ENCODE measurements at regions not wholly inside any gene's neighbourhood (a gene's known extent, or its start where the extent isn't known, plus 50 kb on each side); places are given as distances from the start of the nearest gene placed in this dataset.

GRCh38 chr9:1776668-1777067, 238.5 kb upstream of the SMARCA2 start:
- TF ChIP-seq CTCF (IDR thresholded peaks at IDR 0.05; ENCODE audit: insufficient read depth, low read depth, low read length, missing control alignments): no peak
- H3K4me3 ChIP-seq (ENCODE audit: low read depth, low read length): no peak overlapping the region
- DNase-seq (ENCODE audit: low read depth): no peak

- no peak overlapping the region for H3K4me3 ChIP-seq (ENCODE audit: low read depth, low read length)
- DNase-seq (ENCODE audit: low read depth): no peak
- TF ChIP-seq CTCF (IDR thresholded peaks at IDR 0.05; ENCODE audit: insufficient read depth, low read depth, low read length, missing control alignments): no peak
Measured at GRCh38 chr9:1791191-1791590, 224.0 kb upstream of the SMARCA2 start.

GRCh38 chr9:1794547-1795270, 220.4 kb upstream of the SMARCA2 start:
- TF ChIP-seq CTCF (IDR thresholded peaks at IDR 0.05; ENCODE audit: insufficient read depth, low read depth, low read length, missing control alignments): no peak
- no peak overlapping the region for H3K4me3 ChIP-seq (ENCODE audit: low read depth, low read length)
- no peak for DNase-seq (ENCODE audit: low read depth)

GRCh38 chr9:1804128-1804865, 210.8 kb upstream of the SMARCA2 start:
- TF ChIP-seq CTCF (IDR thresholded peaks at IDR 0.05; ENCODE audit: insufficient read depth, low read depth, low read length, missing control alignments): no peak
- no peak for DNase-seq (ENCODE audit: low read depth)
- H3K4me3 ChIP-seq (ENCODE audit: low read depth, low read length): no peak overlapping the region

- TF ChIP-seq CTCF (IDR thresholded peaks at IDR 0.05; ENCODE audit: insufficient read depth, low read depth, low read length, missing control alignments): no peak
- no peak for DNase-seq (ENCODE audit: low read depth)
- no peak overlapping the region for H3K4me3 ChIP-seq (ENCODE audit: low read depth, low read length)
Measured at GRCh38 chr9:1829719-1830118, 185.4 kb upstream of the SMARCA2 start.

- no peak for TF ChIP-seq CTCF (IDR thresholded peaks at IDR 0.05; ENCODE audit: insufficient read depth, low read depth, low read length, missing control alignments)
Measured at GRCh38 chr9:1832960-1833359, 182.2 kb upstream of the SMARCA2 start.

More at GRCh38 chr9:1832960-1833359, 182.2 kb upstream of the SMARCA2 start:
- no peak overlapping the region for H3K4me3 ChIP-seq (ENCODE audit: low read depth, low read length)
- DNase-seq (ENCODE audit: low read depth): no peak
